ENCODE measurements at regions not wholly inside any gene's neighbourhood (a gene's known extent, or its start where the extent isn't known, plus 50 kb on each side); places are given as distances from the start of the nearest gene placed in this dataset.

DNA sequence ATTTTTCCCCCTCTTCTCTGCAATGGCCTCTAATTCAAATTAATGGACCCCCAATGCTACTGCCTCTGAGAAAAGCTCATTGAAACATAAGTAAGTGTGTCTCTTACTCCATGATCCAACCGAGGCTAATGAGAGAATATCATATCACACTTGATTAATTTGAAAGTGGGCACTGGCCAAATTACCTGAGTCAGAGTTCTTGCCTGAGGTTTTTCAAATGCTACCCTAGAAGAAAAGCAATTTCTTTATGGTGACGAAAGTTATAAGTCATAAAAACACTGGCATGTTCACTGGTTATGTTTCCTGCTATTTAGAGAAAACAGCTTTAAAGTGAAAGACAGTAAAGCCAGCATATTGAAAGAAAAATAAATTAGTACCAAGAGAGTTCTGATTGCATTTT, 368.8 kb upstream of the TMPRSS15 start:
- ChIA-PET RAD21 (ENCODE audit: low non-redundant PET in 1 of 2, low total read pairs in 2 of 2, uncharacterized antibody in 2 of 2, unreplicated experiment in 2 of 2) (no interaction called here), CTCF (no interaction called here), POLR2A (no interaction called here)
- Histone ChIP-seq H3K4me1 (ENCODE audit: control insufficient read depth in 1 of 2, insufficient read depth in 2 of 2, low read length in 2 of 2) (no peaks in the 10 kb centered on the region), H3K4me3 (replicated peaks in 1 of 2; ENCODE audit: low read depth in 1 of 2, low read length in 2 of 2) (no peak overlapping the region), H3K4me2 (ENCODE audit: low read length) (no peak overlapping the region), H3K36me3 (ENCODE audit: control insufficient read depth in 1 of 2, insufficient read depth in 2 of 2, low read length in 2 of 2) (no peaks in the 10 kb centered on the region; a peak in 1 of 4 replicates), H3K9me3 (ENCODE audit: control insufficient read depth in 1 of 2, insufficient read depth in 1 of 2, low read depth in 1 of 2, low read length in 2 of 2) (peaks cover 5 to 35% of the 10 kb centered on the region in 2 experiments; a peak in 2 of 4 replicates), H3K27ac (ENCODE audit: low read depth, low read length) (no peak overlapping the region), H3K27me3 (ENCODE audit: insufficient read depth, low read length) (no peaks in the 10 kb centered on the region), H3K9me2 (ENCODE audit: insufficient read depth) (no peaks in the 10 kb centered on the region), H3K79me2 (ENCODE audit: insufficient read depth, low read length) (no peaks in the 10 kb centered on the region), H3K9ac (ENCODE audit: low read length) (no peak overlapping the region), H4K20me1 (ENCODE audit: insufficient read depth) (no peaks in the 10 kb centered on the region), H2AFZ (ENCODE audit: low read depth, low read length, poor library complexity, severe bottlenecking) (no peak overlapping the region)
- DNase-seq (ENCODE audit: low read depth, low spot score) = no peak
- BruUV-seq (replicated peaks) = no TSS peak
- TF ChIP-seq, protein P1, sequence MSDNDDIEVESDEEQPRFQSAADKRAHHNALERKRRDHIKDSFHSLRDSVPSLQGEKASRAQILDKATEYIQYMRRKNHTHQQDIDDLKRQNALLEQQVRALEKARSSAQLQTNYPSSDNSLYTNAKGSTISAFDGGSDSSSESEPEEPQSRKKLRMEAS (IDR thresholded peaks at IDR 0.05) = no peak
- TF ChIP-seq, protein P2, sequence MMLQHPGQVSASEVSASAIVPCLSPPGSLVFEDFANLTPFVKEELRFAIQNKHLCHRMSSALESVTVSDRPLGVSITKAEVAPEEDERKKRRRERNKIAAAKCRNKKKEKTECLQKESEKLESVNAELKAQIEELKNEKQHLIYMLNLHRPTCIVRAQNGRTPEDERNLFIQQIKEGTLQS (IDR thresholded peaks at IDR 0.05) = no peak
- no peak for TF ChIP-seq POLR2AphosphoS5 (IDR thresholded peaks at IDR 0.05; ENCODE audit: low read depth, low read length)
- TF ChIP-seq EZH2 (IDR thresholded peaks at IDR 0.05) = no peak
- TF ChIP-seq EGR1 (IDR thresholded peaks at IDR 0.05; ENCODE audit: low read depth) = no peak
- TF ChIP-seq CBX3 (IDR thresholded peaks at IDR 0.05; ENCODE audit: low read depth) = no peak
- TF ChIP-seq FOSL1 (IDR thresholded peaks at IDR 0.05; ENCODE audit: low read depth) = no peak
- no peak for TF ChIP-seq ZFX (IDR thresholded peaks at IDR 0.05)
- TF ChIP-seq CEBPB (IDR thresholded peaks at IDR 0.05; ENCODE audit: low read depth) = no peak
- no peak for TF ChIP-seq ZNF274 (IDR thresholded peaks at IDR 0.05; ENCODE audit: low read depth, low read length)
- no peak for TF ChIP-seq POLR2A (IDR thresholded peaks at IDR 0.05; ENCODE audit: borderline replicate concordance, extremely low read depth, insufficient read depth, insufficient read length)
- TF ChIP-seq SP1 (IDR thresholded peaks at IDR 0.05; ENCODE audit: low read depth) = no peak
- TF ChIP-seq, protein P3, sequence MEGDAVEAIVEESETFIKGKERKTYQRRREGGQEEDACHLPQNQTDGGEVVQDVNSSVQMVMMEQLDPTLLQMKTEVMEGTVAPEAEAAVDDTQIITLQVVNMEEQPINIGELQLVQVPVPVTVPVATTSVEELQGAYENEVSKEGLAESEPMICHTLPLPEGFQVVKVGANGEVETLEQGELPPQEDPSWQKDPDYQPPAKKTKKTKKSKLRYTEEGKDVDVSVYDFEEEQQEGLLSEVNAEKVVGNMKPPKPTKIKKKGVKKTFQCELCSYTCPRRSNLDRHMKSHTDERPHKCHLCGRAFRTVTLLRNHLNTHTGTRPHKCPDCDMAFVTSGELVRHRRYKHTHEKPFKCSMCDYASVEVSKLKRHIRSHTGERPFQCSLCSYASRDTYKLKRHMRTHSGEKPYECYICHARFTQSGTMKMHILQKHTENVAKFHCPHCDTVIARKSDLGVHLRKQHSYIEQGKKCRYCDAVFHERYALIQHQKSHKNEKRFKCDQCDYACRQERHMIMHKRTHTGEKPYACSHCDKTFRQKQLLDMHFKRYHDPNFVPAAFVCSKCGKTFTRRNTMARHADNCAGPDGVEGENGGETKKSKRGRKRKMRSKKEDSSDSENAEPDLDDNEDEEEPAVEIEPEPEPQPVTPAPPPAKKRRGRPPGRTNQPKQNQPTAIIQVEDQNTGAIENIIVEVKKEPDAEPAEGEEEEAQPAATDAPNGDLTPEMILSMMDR (IDR thresholded peaks at IDR 0.05 in 2 of 3, conservative IDR thresholded peaks at IDR 0.05 in 1 of 3; ENCODE audit: borderline replicate concordance in 1 of 3, insufficient read depth in 1 of 3, low read depth in 2 of 3, low read length in 2 of 3) = no peak
- TF ChIP-seq, protein P4, sequence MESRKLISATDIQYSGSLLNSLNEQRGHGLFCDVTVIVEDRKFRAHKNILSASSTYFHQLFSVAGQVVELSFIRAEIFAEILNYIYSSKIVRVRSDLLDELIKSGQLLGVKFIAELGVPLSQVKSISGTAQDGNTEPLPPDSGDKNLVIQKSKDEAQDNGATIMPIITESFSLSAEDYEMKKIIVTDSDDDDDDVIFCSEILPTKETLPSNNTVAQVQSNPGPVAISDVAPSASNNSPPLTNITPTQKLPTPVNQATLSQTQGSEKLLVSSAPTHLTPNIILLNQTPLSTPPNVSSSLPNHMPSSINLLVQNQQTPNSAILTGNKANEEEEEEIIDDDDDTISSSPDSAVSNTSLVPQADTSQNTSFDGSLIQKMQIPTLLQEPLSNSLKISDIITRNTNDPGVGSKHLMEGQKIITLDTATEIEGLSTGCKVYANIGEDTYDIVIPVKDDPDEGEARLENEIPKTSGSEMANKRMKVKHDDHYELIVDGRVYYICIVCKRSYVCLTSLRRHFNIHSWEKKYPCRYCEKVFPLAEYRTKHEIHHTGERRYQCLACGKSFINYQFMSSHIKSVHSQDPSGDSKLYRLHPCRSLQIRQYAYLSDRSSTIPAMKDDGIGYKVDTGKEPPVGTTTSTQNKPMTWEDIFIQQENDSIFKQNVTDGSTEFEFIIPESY (IDR thresholded peaks at IDR 0.05; ENCODE audit: extremely low read depth, insufficient replicate concordance, low read length) = no peak
- no peak for TF ChIP-seq EZH2phosphoT487 (IDR thresholded peaks at IDR 0.05; ENCODE audit: borderline replicate concordance)
- TF ChIP-seq ELF1 (IDR thresholded peaks at IDR 0.05; ENCODE audit: borderline replicate concordance, low read depth) = no peak
- no peak for TF ChIP-seq SRF (IDR thresholded peaks at IDR 0.05; ENCODE audit: low read depth)
- TF ChIP-seq YY1 (IDR thresholded peaks at IDR 0.05; ENCODE audit: extremely low read depth, insufficient replicate concordance, low read depth, low read length) = no peak
- no peak for TF ChIP-seq SIN3A (IDR thresholded peaks at IDR 0.05; ENCODE audit: low read depth)
- no peak for TF ChIP-seq JUND (IDR thresholded peaks at IDR 0.05)
- no peak for ATAC-seq
- intact Hi-C loops (cut with micrococcal nuclease) = no loop called here

Data from HCT116 (cell line).